ENCODE measurements at regions not wholly inside any gene's neighbourhood (a gene's known extent, or its start where the extent isn't known, plus 50 kb on each side); places are given as distances from the start of the nearest gene placed in this dataset.

- TF ChIP-seq MXI1 (conservative IDR thresholded peaks at IDR 0.05; ENCODE audit: poor library complexity, severe bottlenecking) (no peak), REST (IDR thresholded peaks at IDR 0.05; ENCODE audit: borderline replicate concordance) (no peak), CTCF (IDR thresholded peaks at IDR 0.05; ENCODE audit: poor library complexity, severe bottlenecking) (no peak), POLR2AphosphoS5 (IDR thresholded peaks at IDR 0.05) (no peak), EP300 (conservative IDR thresholded peaks at IDR 0.05; ENCODE audit: poor library complexity, severe bottlenecking) (no peak), SMC3 (conservative IDR thresholded peaks at IDR 0.05; ENCODE audit: poor library complexity) (no peak), TAF1 (IDR thresholded peaks at IDR 0.05; ENCODE audit: low read depth) (no peak), EZH2 (IDR thresholded peaks at IDR 0.05; ENCODE audit: borderline replicate concordance, insufficient read depth, low read length, poor library complexity, severe bottlenecking) (no peak), RAD21 (conservative IDR thresholded peaks at IDR 0.05) (no peak)
- Histone ChIP-seq H3K79me2 (replicated peaks; ENCODE audit: insufficient read depth, low read length) (no peaks in the 10 kb centered on the region), H2AFZ (ENCODE audit: low read depth, low read length) (no peak overlapping the region), H3F3A (ENCODE audit: insufficient read depth, low read length, poor library complexity, severe bottlenecking) (no peaks in the 10 kb centered on the region), H3K9me2 (ENCODE audit: insufficient read depth, low read length) (no peaks in the 10 kb centered on the region), H3K27me3 (ENCODE audit: insufficient read depth, low read depth, low read length) (no peaks in the 10 kb centered on the region), H3K4me2 (ENCODE audit: low read length) (no peak overlapping the region), H4K20me1 (ENCODE audit: insufficient read depth) (no peaks in the 10 kb centered on the region), H3K9me3 (ENCODE audit: low read length) (no peaks in the 10 kb centered on the region), H3K4me3 (ENCODE audit: low read length) (no peak overlapping the region), H3K9ac (ENCODE audit: low read length) (no peak overlapping the region), H3K36me3 (ENCODE audit: insufficient read depth, low read length) (no peaks in the 10 kb centered on the region), H3K27ac (ENCODE audit: low read length) (no peak overlapping the region)
Measured at GRCh38 chr1:38787041-38787440, 72.5 kb downstream of the RRAGC start.

GRCh38 chr1:38786040-38786436, 73.5 kb downstream of the RRAGC start:
- Histone ChIP-seq H3K27me3 (ENCODE audit: insufficient read depth, low read depth, low read length) (no peaks in the 10 kb centered on the region), H3K4me3 (ENCODE audit: low read length) (no peak overlapping the region), H3K4me2 (ENCODE audit: low read length) (no peak overlapping the region), H3K9me3 (ENCODE audit: low read length) (no peaks in the 10 kb centered on the region), H4K20me1 (ENCODE audit: insufficient read depth) (no peaks in the 10 kb centered on the region), H3K36me3 (ENCODE audit: insufficient read depth, low read length) (no peaks in the 10 kb centered on the region), H3F3A (ENCODE audit: insufficient read depth, low read length, poor library complexity, severe bottlenecking) (no peaks in the 10 kb centered on the region), H2AFZ (ENCODE audit: low read depth, low read length) (no peak overlapping the region), H3K79me2 (replicated peaks; ENCODE audit: insufficient read depth, low read length) (no peaks in the 10 kb centered on the region), H3K9ac (ENCODE audit: low read length) (no peak overlapping the region), H3K27ac (ENCODE audit: low read length) (no peak overlapping the region), H3K9me2 (ENCODE audit: insufficient read depth, low read length) (no peaks in the 10 kb centered on the region)
- TF ChIP-seq REST (IDR thresholded peaks at IDR 0.05; ENCODE audit: borderline replicate concordance) (no peak), TAF1 (IDR thresholded peaks at IDR 0.05; ENCODE audit: low read depth) (no peak), CTCF (IDR thresholded peaks at IDR 0.05; ENCODE audit: poor library complexity, severe bottlenecking) (no peak), RAD21 (conservative IDR thresholded peaks at IDR 0.05) (no peak), SMC3 (conservative IDR thresholded peaks at IDR 0.05; ENCODE audit: poor library complexity) (no peak), EZH2 (IDR thresholded peaks at IDR 0.05; ENCODE audit: borderline replicate concordance, insufficient read depth, low read length, poor library complexity, severe bottlenecking) (no peak), MXI1 (conservative IDR thresholded peaks at IDR 0.05; ENCODE audit: poor library complexity, severe bottlenecking) (no peak)

Measured in neural cell (in vitro differentiated cells).